ENCODE measurements at regions not wholly inside any gene's neighbourhood (a gene's known extent, or its start where the extent isn't known, plus 50 kb on each side); places are given as distances from the start of the nearest gene placed in this dataset.

- Mint-ChIP-seq H3K27ac (no peak overlapping the region), H3K4me1 (ENCODE audit: low read depth in 2 of 2) (peaks cover 6% of the 10 kb centered on the region in 2 donors), H3K4me3 (no peak overlapping the region), H3K9me3 (no peaks in the 10 kb centered on the region), H3K36me3 (no peaks in the 10 kb centered on the region), H3K27me3 (peaks cover 0 to 11% of the 10 kb centered on the region in 2 donors)
- ATAC-seq (no peak), DNase-seq (ENCODE audit: low spot score) (no peak)
These were observed 109.4 kb upstream of the ANO1 start for GRCh38 chr11:69968396-69969347.

- no peak overlapping the region for H3K4me3 Mint-ChIP-seq
- DNase-seq (ENCODE audit: low spot score) = no peak
- no peak overlapping the region for H3K27ac Mint-ChIP-seq
- H3K9me3 Mint-ChIP-seq = no peaks in the 10 kb centered on the region
- H3K36me3 Mint-ChIP-seq = no peaks in the 10 kb centered on the region
- H3K4me1 Mint-ChIP-seq (ENCODE audit: low read depth in 2 of 2) = peaks cover 6% of the 10 kb centered on the region in 2 donors
- peaks cover 0 to 11% of the 10 kb centered on the region in 2 donors for H3K27me3 Mint-ChIP-seq
- no peak for ATAC-seq
These were observed 108.0 kb upstream of the ANO1 start for GRCh38 chr11:69969890-69970784.

- no peak for ATAC-seq
- H3K4me1 Mint-ChIP-seq (ENCODE audit: low read depth in 2 of 2) = peaks cover 6% of the 10 kb centered on the region in 2 donors
- no peak for DNase-seq (ENCODE audit: low spot score)
- no peaks in the 10 kb centered on the region for H3K9me3 Mint-ChIP-seq
- H3K36me3 Mint-ChIP-seq = no peaks in the 10 kb centered on the region
- H3K27me3 Mint-ChIP-seq = peaks cover 0 to 11% of the 10 kb centered on the region in 2 donors
- H3K4me3 Mint-ChIP-seq = no peak overlapping the region
- H3K27ac Mint-ChIP-seq = no peak overlapping the region
These were observed 107.2 kb upstream of the ANO1 start for GRCh38 chr11:69970785-69971535.

GRCh38 chr11:69971741-69972140, 106.4 kb upstream of the ANO1 start:
- ATAC-seq (no peak), DNase-seq (ENCODE audit: low spot score) (no peak)
- peaks cover 6% of the 10 kb centered on the region in 2 donors for H3K4me1 Mint-ChIP-seq (ENCODE audit: low read depth in 2 of 2)
- H3K27me3 Mint-ChIP-seq = peaks cover 0 to 11% of the 10 kb centered on the region in 2 donors
- H3K4me3 Mint-ChIP-seq = no peak overlapping the region
- H3K36me3 Mint-ChIP-seq = no peaks in the 10 kb centered on the region
- no peak overlapping the region for H3K27ac Mint-ChIP-seq
- H3K9me3 Mint-ChIP-seq = no peaks in the 10 kb centered on the region

- Mint-ChIP-seq H3K36me3 (no peaks in the 10 kb centered on the region), H3K4me1 (ENCODE audit: low read depth in 2 of 2) (peaks cover 6% of the 10 kb centered on the region in 2 donors), H3K9me3 (no peaks in the 10 kb centered on the region), H3K27me3 (peaks cover 0 to 11% of the 10 kb centered on the region in 2 donors), H3K4me3 (no peak overlapping the region), H3K27ac (no peak overlapping the region)
- no peak for ATAC-seq
- DNase-seq (ENCODE audit: low spot score) = no peak
These were observed 105.7 kb upstream of the ANO1 start for GRCh38 chr11:69972351-69972802.

GRCh38 chr11:69974528-69974927, 103.6 kb upstream of the ANO1 start:
- no peak overlapping the region for H3K27ac Mint-ChIP-seq
- ATAC-seq = no peak
- H3K4me1 Mint-ChIP-seq (ENCODE audit: low read depth in 2 of 2) = peaks cover 5 to 6% of the 10 kb centered on the region in 2 donors
- H3K36me3 Mint-ChIP-seq = no peaks in the 10 kb centered on the region
- no peak for DNase-seq (ENCODE audit: low spot score)
- no peak overlapping the region for H3K4me3 Mint-ChIP-seq
- H3K9me3 Mint-ChIP-seq = no peaks in the 10 kb centered on the region
- H3K27me3 Mint-ChIP-seq = peaks cover 0 to 16% of the 10 kb centered on the region in 2 donors

GRCh38 chr11:69975822-69976221, 102.3 kb upstream of the ANO1 start:
- Mint-ChIP-seq H3K27me3 (peaks cover 6 to 14% of the 10 kb centered on the region in 2 donors), H3K9me3 (no peaks in the 10 kb centered on the region), H3K27ac (no peak overlapping the region), H3K4me1 (ENCODE audit: low read depth in 2 of 2) (peaks cover 0 to 2% of the 10 kb centered on the region in 2 donors), H3K36me3 (no peaks in the 10 kb centered on the region), H3K4me3 (no peak overlapping the region)
- DNase-seq (ENCODE audit: low spot score) = no peak
- no peak for ATAC-seq

GRCh38 chr11:69976794-69977193, 101.3 kb upstream of the ANO1 start:
- no peaks in the 10 kb centered on the region for H3K9me3 Mint-ChIP-seq
- peaks cover 6 to 10% of the 10 kb centered on the region in 2 donors for H3K27me3 Mint-ChIP-seq
- H3K36me3 Mint-ChIP-seq = no peaks in the 10 kb centered on the region
- no peak overlapping the region for H3K27ac Mint-ChIP-seq
- no peak overlapping the region for H3K4me3 Mint-ChIP-seq
- no peaks in the 10 kb centered on the region for H3K4me1 Mint-ChIP-seq (ENCODE audit: low read depth in 2 of 2)
- no peak for DNase-seq (ENCODE audit: low spot score)
- no peak for ATAC-seq

GRCh38 chr11:69977951-69978350, 100.2 kb upstream of the ANO1 start:
- no peak for ATAC-seq
- H3K4me3 Mint-ChIP-seq = no peak overlapping the region
- no peaks in the 10 kb centered on the region for H3K4me1 Mint-ChIP-seq (ENCODE audit: low read depth in 2 of 2)
- no peaks in the 10 kb centered on the region for H3K9me3 Mint-ChIP-seq
- peaks cover 16 to 18% of the 10 kb centered on the region in 2 donors for H3K27me3 Mint-ChIP-seq
- H3K27ac Mint-ChIP-seq = no peak overlapping the region
- H3K36me3 Mint-ChIP-seq = no peaks in the 10 kb centered on the region
- DNase-seq (ENCODE audit: low spot score) = no peak

GRCh38 chr11:69978841-69979614, 99.1 kb upstream of the ANO1 start:
- peaks cover 20 to 24% of the 10 kb centered on the region in 2 donors for H3K27me3 Mint-ChIP-seq
- no peaks in the 10 kb centered on the region for H3K36me3 Mint-ChIP-seq
- ATAC-seq = no peak

GRCh38 chr11:69979632-69980031, 98.5 kb upstream of the ANO1 start:
- H3K9me3 Mint-ChIP-seq = no peaks in the 10 kb centered on the region
- no peaks in the 10 kb centered on the region for H3K4me1 Mint-ChIP-seq (ENCODE audit: low read depth in 2 of 2)
- H3K36me3 Mint-ChIP-seq = no peaks in the 10 kb centered on the region
- H3K27me3 Mint-ChIP-seq = peaks cover 22 to 24% of the 10 kb centered on the region in 2 donors
- ATAC-seq (no peak), DNase-seq (ENCODE audit: low spot score) (no peak)
- H3K4me3 Mint-ChIP-seq = no peak overlapping the region
- no peak overlapping the region for H3K27ac Mint-ChIP-seq

More at GRCh38 chr11:69978841-69979614, 99.1 kb upstream of the ANO1 start:
- Mint-ChIP-seq H3K9me3 (no peaks in the 10 kb centered on the region), H3K27ac (no peak overlapping the region), H3K4me1 (ENCODE audit: low read depth in 2 of 2) (no peaks in the 10 kb centered on the region), H3K4me3 (no peak overlapping the region)
- no peak for DNase-seq (ENCODE audit: low spot score)

- ATAC-seq (no peak), DNase-seq (ENCODE audit: low spot score) (no peak)
- Mint-ChIP-seq H3K4me1 (ENCODE audit: low read depth in 2 of 2) (no peaks in the 10 kb centered on the region), H3K36me3 (no peaks in the 10 kb centered on the region), H3K4me3 (no peak overlapping the region), H3K27me3 (peaks cover 22 to 24% of the 10 kb centered on the region in 2 donors), H3K9me3 (no peaks in the 10 kb centered on the region), H3K27ac (no peak overlapping the region)
These were observed 96.9 kb upstream of the ANO1 start for GRCh38 chr11:69981119-69981784.
